Hepatocyte (in vitro differentiated cells): ENCODE measurements at regions not wholly inside any gene's neighbourhood (a gene's known extent, or its start where the extent isn't known, plus 50 kb on each side); places are given as distances from the start of the nearest gene placed in this dataset.

ENCODE experiments used
- EZH2 ChIP-seq: fragments of 200-600 bp; sonication (generic); IDR thresholded peaks from 2 replicates; pipeline ENCODE4 v1.6.1; 2016; ENCODE audit warnings: antibody characterized with exemption, mild to moderate bottlenecking, borderline replicate concordance
- TF ChIP-seq, protein P1 (sequence below): fragments of 200-600 bp; sonication (generic); IDR thresholded peaks from 2 replicates; pipeline ENCODE4 v1.5.1; 2016; ENCODE audit warnings: antibody characterized with exemption, mild to moderate bottlenecking; ENCODE audit not compliant: poor library complexity

DNA sequence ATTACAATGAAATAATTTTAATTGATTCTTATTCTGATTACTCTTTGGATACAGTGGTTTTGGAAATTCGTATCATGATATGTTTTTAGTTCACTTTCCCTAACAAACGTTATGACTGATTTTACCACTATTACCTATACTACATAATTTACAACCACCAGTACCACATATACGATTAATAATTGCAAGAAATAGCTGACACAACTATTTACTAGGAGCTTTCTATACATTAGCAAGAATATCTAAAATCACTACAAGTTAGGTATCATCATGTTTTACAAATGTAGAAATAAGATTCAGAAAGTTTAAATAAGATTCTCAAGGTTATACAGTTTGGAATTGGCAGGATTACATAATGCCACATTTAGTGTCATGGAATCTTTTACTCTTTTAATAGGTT lies 1401.1 kb upstream of the RAG2 start:
- TF ChIP-seq, protein P1, sequence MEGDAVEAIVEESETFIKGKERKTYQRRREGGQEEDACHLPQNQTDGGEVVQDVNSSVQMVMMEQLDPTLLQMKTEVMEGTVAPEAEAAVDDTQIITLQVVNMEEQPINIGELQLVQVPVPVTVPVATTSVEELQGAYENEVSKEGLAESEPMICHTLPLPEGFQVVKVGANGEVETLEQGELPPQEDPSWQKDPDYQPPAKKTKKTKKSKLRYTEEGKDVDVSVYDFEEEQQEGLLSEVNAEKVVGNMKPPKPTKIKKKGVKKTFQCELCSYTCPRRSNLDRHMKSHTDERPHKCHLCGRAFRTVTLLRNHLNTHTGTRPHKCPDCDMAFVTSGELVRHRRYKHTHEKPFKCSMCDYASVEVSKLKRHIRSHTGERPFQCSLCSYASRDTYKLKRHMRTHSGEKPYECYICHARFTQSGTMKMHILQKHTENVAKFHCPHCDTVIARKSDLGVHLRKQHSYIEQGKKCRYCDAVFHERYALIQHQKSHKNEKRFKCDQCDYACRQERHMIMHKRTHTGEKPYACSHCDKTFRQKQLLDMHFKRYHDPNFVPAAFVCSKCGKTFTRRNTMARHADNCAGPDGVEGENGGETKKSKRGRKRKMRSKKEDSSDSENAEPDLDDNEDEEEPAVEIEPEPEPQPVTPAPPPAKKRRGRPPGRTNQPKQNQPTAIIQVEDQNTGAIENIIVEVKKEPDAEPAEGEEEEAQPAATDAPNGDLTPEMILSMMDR = no peak
- TF ChIP-seq EZH2 = no peak
